IMR-90 (cell line): ENCODE measurements at regions not wholly inside any gene's neighbourhood (a gene's known extent, or its start where the extent isn't known, plus 50 kb on each side); places are given as distances from the start of the nearest gene placed in this dataset.

Experiments used
- ATAC-seq: fragments of 200-7000 bp; cut with Tn5 transposase; 2 replicates; pipeline ENCODE4 v1.9.1; 2020; ENCODE audit warnings: low read depth, mild to moderate bottlenecking, moderate library complexity
- BruUV-seq: library from RNA; stranded (reverse); fragments of 400-500 nt; replicated peaks from 2 replicates; lab custom pipeline; 2021; lab: Mats Ljungman, UMichigan
- CTCF ChIA-PET: fragments of 300-600 bp; formaldehyde crosslinking; extraction: SDS; loops from one replicate; lab custom pipeline; 2021; ENCODE audit warnings: antibody characterized with exemption; lab: Yijun Ruan, JAX
- POLR2A ChIA-PET: fragments of 300-600 bp; sonication (Branson Sonifier 250); formaldehyde crosslinking; loops from one replicate; lab custom pipeline; 2022; ENCODE audit warnings: antibody characterized with exemption; ENCODE audit not compliant: unreplicated experiment; lab: Charles Lee
- DNase-seq: peaks from one replicate; pipeline ENCODE4 v3.0.0; 2013
- H2AFZ ChIP-seq: replicated peaks from 2 replicates; pipeline ENCODE3; 2013; ENCODE audit warnings: low read length, mild to moderate bottlenecking; ENCODE audit not compliant: poor library complexity
- H2AK5ac ChIP-seq: 2 replicates; pipeline ENCODE4 v1.6.1; 2013; ENCODE audit warnings: low read depth, low read length, inconsistent platforms
- H2AK9ac ChIP-seq: replicated peaks from 2 replicates; pipeline ENCODE3; 2013; ENCODE audit warnings: mild to moderate bottlenecking, low read depth, low read length, moderate library complexity; ENCODE audit not compliant: poor library complexity
- H2BK120ac ChIP-seq: 2 replicates; pipeline ENCODE4 v1.6.1; 2013; ENCODE audit warnings: low read depth, low read length, inconsistent platforms
- H2BK15ac ChIP-seq: 3 replicates; pipeline ENCODE4 v1.6.1; 2013; ENCODE audit warnings: low read depth, low read length, inconsistent platforms
- H2BK20ac ChIP-seq: 2 replicates; pipeline ENCODE4 v1.6.1; 2013; ENCODE audit warnings: low read depth, mild to moderate bottlenecking, inconsistent platforms, low read length, moderate library complexity
- H2BK5ac ChIP-seq: 2 replicates; pipeline ENCODE4 v1.6.1; 2013; ENCODE audit warnings: mild to moderate bottlenecking, low read depth, low read length, inconsistent platforms; ENCODE audit not compliant: poor library complexity, severe bottlenecking
- H3K14ac ChIP-seq: replicated peaks from 2 replicates; pipeline ENCODE4 v1.6.1; 2013; ENCODE audit warnings: low read depth, low read length, inconsistent platforms
- H3K18ac ChIP-seq: 2 replicates; pipeline ENCODE4 v1.6.1; 2013; ENCODE audit warnings: low read depth, low read length, control low read depth
- H3K23ac ChIP-seq: 2 replicates; pipeline ENCODE4 v1.6.1; 2013; ENCODE audit warnings: low read depth, low read length, inconsistent platforms
- H3K27ac ChIP-seq: 2 replicates; pipeline ENCODE4 v1.5.1; 2013; ENCODE audit warnings: mild to moderate bottlenecking, control low read depth, low read length; ENCODE audit not compliant: insufficient read depth
- H3K27me3 ChIP-seq: 2 replicates; pipeline ENCODE4 v1.6.1; 2013; ENCODE audit warnings: low read length; ENCODE audit not compliant: control insufficient read depth, insufficient read depth
- H3K36me3 ChIP-seq: 2 replicates; pipeline ENCODE4 v1.6.1; 2013; ENCODE audit warnings: low read length, mixed read lengths; ENCODE audit not compliant: control insufficient read depth, insufficient read depth
- H3K4ac ChIP-seq: 2 replicates; pipeline ENCODE4 v1.6.1; 2013; ENCODE audit warnings: low read depth, low read length, inconsistent platforms
- H3K4me1 ChIP-seq: 2 replicates; pipeline ENCODE4 v1.6.1; 2013; ENCODE audit warnings: low read length, mixed read lengths; ENCODE audit not compliant: control insufficient read depth, insufficient read depth
- H3K4me2 ChIP-seq: 2 replicates; pipeline ENCODE4 v1.6.1; 2013; ENCODE audit warnings: low read depth, mild to moderate bottlenecking, control low read depth, low read length, moderate library complexity
- H3K4me3 ChIP-seq: 2 replicates; pipeline ENCODE4 v1.5.1; 2013; ENCODE audit warnings: low read depth, mild to moderate bottlenecking, control low read depth, low read length, moderate library complexity; ENCODE audit not compliant: insufficient read depth
- H3K56ac ChIP-seq: 2 replicates; pipeline ENCODE4 v1.6.1; 2013; ENCODE audit warnings: low read length, inconsistent platforms; ENCODE audit not compliant: insufficient read depth; ENCODE audit errors: extremely low read depth
- H3K79me1 ChIP-seq, 2 experiments: 2 replicates each; pipeline ENCODE4 v1.6.1; 2013; ENCODE audit warnings: low read length in 2 of 2, inconsistent platforms in 1 of 2, low read depth in 1 of 2
- H3K9ac ChIP-seq: 2 replicates; pipeline ENCODE4 v1.6.1; 2013; ENCODE audit warnings: low read depth, low read length, control low read depth
- H3K9me1 ChIP-seq: 2 replicates; pipeline ENCODE4 v1.6.1; 2013; ENCODE audit warnings: low read length, inconsistent platforms; ENCODE audit not compliant: insufficient read depth
- H3K9me3 ChIP-seq: 2 replicates; pipeline ENCODE4 v1.6.1; 2013; ENCODE audit warnings: low read length; ENCODE audit not compliant: control insufficient read depth, insufficient read depth
- H4K20me1 ChIP-seq: 2 replicates; pipeline ENCODE4 v1.6.1; 2013; ENCODE audit warnings: low read length, inconsistent platforms; ENCODE audit not compliant: insufficient read depth
- H4K5ac ChIP-seq: 2 replicates; pipeline ENCODE4 v1.6.1; 2013; ENCODE audit warnings: mild to moderate bottlenecking, low read depth, low read length, control low read depth
- H4K8ac ChIP-seq, 2 experiments: 2 replicates each; pipeline ENCODE4 v1.6.1; 2013; ENCODE audit warnings: low read depth in 2 of 2, low read length in 2 of 2, control low read depth in 1 of 2, inconsistent platforms in 1 of 2
- H4K91ac ChIP-seq: 2 replicates; pipeline ENCODE4 v1.6.1; 2013; ENCODE audit warnings: low read depth, low read length, inconsistent platforms; ENCODE audit not compliant: insufficient read depth
- MAZ ChIP-seq: IDR thresholded peaks from 2 replicates; pipeline ENCODE4 v1.6.1; 2012; ENCODE audit warnings: low read depth, mild to moderate bottlenecking, low read length, improper control_type of control experiment, moderate library complexity, borderline replicate concordance
- WGBS, 2 experiments: methylation state at CpG; one replicate each; pipeline versions ENCODE4 v1.1.5 to v1.1.7; 2013; ENCODE audit warnings: missing lambda C conversion rate in 2 of 2; ENCODE audit not compliant: insufficient read length in 1 of 2; ENCODE audit errors: extremely low coverage in 2 of 2; 5-methylcytosine and 5-hydroxymethylcytosine counted together
- dilution Hi-C: fragments of 300-500 bp; cut with HindIII; formaldehyde crosslinking; loops from one replicate; pipeline ENCODE4 v1.14.3; 2018; ENCODE audit warnings: low sequenced_read_pairs; ENCODE audit not compliant: unreplicated experiment
- in situ Hi-C: fragments of 300-500 bp; cut with MboI; formaldehyde crosslinking; loops from 3 replicates; pipeline ENCODE4 v1.14.3; 2019; ENCODE audit warnings: low sequenced_read_pairs, inconsistent platforms, mixed read lengths
- intact Hi-C: fragments of 100-400 bp; cut with micrococcal nuclease; formaldehyde crosslinking; loops from 2 replicates; pipeline ENCODE4 v1.10.0; 2022

- no peak overlapping the region for H3K4ac ChIP-seq
- no peaks in the 10 kb centered on the region for H4K20me1 ChIP-seq
- POLR2A ChIA-PET, result no interaction called here
- no peak overlapping the region for H4K8ac ChIP-seq
- no peaks in the 10 kb centered on the region for H3K4me1 ChIP-seq
- intact Hi-C loops (no loop called here), dilution Hi-C loops (no loop called here), in situ Hi-C loops (no loop called here)
- no peak overlapping the region for H2AK9ac ChIP-seq
- no peak overlapping the region for H4K91ac ChIP-seq
- H3K9me3 ChIP-seq, result peaks cover 21% of the 10 kb centered on the region
- no peaks in the 10 kb centered on the region for H3K27me3 ChIP-seq
- no peak overlapping the region for H3K4me2 ChIP-seq
- H3K18ac ChIP-seq, result no peak overlapping the region
- no peaks in the 10 kb centered on the region for H3K9me1 ChIP-seq
- no peak overlapping the region for H4K5ac ChIP-seq
- no peaks in the 10 kb centered on the region for H3K36me3 ChIP-seq
- no peak overlapping the region for H3K9ac ChIP-seq
- no peak for TF ChIP-seq MAZ
- no peak overlapping the region for H3K14ac ChIP-seq
- no peaks in the 10 kb centered on the region for H3K79me1 ChIP-seq
- no peak overlapping the region for H3K27ac ChIP-seq
- CTCF ChIA-PET, result no interaction called here
- DNase-seq, result no peak
- no peak overlapping the region for H2BK120ac ChIP-seq
- BruUV-seq, result no TSS peak
- H3K56ac ChIP-seq, result no peak overlapping the region
- H2AFZ ChIP-seq, result no peak overlapping the region
- no CpG with 5 or more reads among the region's 1 CpG for WGBS, 2 experiments
- no peak overlapping the region for H3K23ac ChIP-seq
- ATAC-seq, result no peak
- H2BK15ac ChIP-seq, result no peak overlapping the region
- no peak overlapping the region for H3K4me3 ChIP-seq
- H2BK20ac ChIP-seq, result no peak overlapping the region
- no peak overlapping the region for H2AK5ac ChIP-seq
- no peak overlapping the region for H2BK5ac ChIP-seq
Observed at GRCh38 chr19:28176193-28176592, 1036.8 kb downstream of the UQCRFS1 start.
